DMS53 treated with DMSO at 0.1 percent for 48 hours (cell line): ENCODE measurements at regions not wholly inside any gene's neighbourhood (a gene's known extent, or its start where the extent isn't known, plus 50 kb on each side); places are given as distances from the start of the nearest gene placed in this dataset.

Source experiments
- DNase-seq: peaks from one replicate; lab custom pipeline; 2025; ENCODE audit not compliant: unreplicated experiment; lab: John Stamatoyannopoulos, UW

- no peak for DNase-seq
Measured at GRCh38 chr20:17819395-17820093, 119.8 kb downstream of the BANF2 start.

GRCh38 chr20:17818187-17818586, 118.4 kb downstream of the BANF2 start:
- no peak for DNase-seq

GRCh38 chr20:17816804-17817587, 117.2 kb downstream of the BANF2 start:
- no peak for DNase-seq

GRCh38 chr20:17811628-17811965, 111.8 kb downstream of the BANF2 start:
- DNase-seq: no peak

GRCh38 chr20:17810847-17811627, 111.3 kb downstream of the BANF2 start:
- no peak for DNase-seq

DNA sequence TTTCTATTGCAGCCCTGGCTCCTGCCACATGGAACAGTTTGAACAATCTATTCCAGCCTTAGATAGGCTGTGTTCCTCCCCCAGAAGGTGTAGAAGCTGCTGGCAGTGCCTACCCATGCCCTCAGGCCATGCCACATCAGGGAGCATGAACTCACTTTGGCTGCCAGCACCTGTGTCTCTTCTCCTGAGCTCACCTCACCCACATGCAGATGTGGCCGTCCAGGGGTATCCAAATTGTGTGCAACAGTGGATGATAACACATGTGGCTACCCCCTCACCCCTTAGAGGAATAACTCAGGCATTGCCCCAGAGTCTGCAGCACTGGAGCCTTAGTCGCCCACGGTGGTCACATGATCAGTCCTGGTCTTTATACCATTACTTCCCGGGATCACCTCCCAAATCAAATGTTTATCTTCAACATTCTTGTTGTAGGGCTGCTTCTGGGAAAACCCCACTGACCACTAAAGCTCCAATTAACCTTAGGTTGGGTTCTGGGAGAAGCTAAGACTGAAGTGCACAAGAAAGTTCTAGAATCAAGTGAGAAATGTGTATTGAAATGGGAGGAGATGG, 110.4 kb downstream of the BANF2 start:
- DNase-seq: no peak

DNA sequence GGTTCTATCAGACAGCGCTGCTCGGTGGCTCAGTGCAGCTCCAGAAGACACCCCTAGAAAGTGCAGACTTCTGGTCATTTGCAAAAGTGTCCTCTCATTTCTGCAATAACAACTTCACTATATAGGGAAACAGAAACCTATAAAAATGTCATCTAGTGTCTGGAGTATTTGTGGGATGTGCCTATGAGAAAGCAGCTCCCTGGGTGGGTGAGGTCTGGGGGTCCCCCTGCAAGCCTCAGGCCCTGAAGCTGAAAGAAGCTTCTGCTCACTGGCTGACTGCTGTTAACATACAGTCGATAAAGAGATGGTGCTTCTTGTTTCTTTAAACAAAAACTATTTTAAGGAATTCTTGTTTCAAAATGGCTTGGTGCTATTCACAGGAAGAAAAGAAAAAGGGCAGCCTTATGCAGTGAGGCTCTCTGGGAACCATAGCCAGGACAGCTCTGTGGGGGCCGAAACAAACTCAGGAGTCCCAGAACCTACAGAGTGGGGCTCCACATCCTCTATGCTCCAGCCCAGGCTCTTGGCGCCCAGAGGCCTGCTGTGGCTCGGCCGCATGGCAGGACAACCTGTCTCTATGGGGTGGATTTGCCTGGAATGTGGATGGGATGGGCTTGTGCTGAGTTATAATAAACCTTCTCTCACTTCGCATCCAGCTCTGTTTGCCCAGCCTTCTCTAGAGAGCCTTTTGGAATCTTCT, 109.7 kb downstream of the BANF2 start:
- DNase-seq: no peak

DNA sequence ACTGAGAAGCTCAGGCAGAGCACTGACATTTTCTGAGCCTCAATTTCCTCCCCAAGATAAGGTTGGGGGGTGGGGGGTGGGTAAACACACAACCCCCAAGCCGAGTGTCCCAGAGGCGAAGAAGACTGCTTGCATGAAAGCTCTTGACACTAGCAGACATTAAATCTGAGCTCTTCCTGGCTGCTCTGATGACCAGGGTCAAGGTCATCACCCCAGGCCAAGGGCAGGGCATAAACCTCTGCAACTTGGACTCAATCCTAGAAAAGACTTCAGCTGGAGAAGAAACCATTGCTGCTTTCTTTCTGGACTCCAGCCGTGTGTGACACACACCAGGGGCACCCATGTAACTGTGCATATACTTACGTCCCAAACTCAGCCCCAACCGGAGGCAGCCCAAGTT, 109.0 kb downstream of the BANF2 start:
- no peak for DNase-seq

GRCh38 chr20:17808357-17808756, 108.6 kb downstream of the BANF2 start:
- no peak for DNase-seq

GRCh38 chr20:17807651-17808050, 107.9 kb downstream of the BANF2 start:
- no peak for DNase-seq

DNA sequence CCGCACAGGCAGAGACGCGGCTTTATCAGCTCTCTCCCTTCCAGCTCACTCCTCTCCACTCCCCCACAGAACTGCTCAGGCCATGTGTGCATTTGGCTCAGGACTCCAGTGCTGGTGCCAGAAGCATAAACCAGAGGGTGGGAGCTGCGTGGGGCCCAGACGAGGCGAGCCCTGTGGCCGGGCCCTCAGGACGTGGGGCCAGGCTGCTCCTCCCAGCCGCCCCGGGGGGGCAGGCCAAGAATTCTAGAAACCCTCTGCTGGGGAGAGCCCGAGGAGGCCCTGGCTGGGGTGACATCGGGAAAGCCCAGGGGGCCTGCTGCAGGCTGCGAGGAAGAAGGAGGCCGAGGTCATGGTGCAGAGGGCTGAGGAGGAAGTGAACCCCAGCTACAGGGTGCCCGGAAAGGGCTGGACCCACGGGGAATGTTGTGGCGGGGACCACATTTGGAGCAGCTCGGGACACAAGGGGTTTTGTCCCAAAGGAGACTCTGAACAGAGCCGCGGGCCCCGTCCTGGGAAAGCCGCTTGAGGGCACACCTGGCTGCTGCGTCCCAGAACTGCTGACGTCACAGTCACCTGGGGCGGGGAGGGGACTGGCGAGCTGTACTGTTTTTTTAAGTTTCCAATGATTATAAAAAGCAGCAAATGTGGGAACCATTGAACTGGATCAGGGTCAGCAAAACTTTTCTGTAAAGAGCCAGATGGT, 107.1 kb downstream of the BANF2 start:
- no peak for DNase-seq

- DNase-seq: no peak
Measured at GRCh38 chr20:17806107-17806506, 106.3 kb downstream of the BANF2 start.

DNA sequence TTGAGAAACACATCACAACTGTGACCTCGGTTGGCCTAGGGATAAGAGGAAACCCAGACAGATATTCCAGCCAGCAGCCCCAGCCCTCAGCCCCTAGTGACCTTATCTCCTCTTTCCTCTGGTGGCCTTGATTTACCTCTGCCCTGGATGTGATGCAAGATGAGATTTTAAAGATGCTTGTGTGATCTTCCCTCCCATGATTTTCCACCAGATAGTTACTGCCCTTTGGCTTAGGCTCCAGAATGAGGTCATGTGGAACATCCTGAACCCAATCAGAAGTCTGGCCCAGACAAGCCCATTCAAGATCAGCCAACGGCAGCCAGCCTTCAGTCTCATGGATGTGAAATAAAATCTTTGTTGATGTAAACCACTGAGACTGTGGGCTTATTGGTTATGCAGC, 104.0 kb downstream of the BANF2 start:
- DNase-seq: no peak

- DNase-seq: no peak
Measured at GRCh38 chr20:17799575-17800227, 99.9 kb downstream of the BANF2 start.

DNA sequence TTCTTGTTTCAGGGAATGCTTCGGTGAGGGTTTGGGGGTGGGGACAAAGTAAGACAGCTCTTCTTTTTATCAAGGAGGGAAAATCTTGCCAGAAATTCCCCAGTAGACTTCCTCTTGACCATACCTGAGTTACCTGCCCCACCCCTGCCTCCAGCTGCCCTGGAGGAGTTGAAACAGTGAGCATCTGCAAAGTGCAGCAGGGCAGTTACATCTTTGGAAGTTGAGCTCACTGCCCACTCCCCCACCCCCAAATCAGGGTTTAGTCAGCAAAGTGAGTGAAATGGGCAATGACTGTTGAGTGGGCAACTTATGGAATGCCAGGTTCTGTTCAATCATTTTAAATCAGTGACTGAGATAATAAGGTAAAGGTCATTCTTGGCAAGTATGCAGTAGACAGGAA, 98.8 kb downstream of the BANF2 start:
- no peak for DNase-seq

GRCh38 chr20:17797579-17797978, 97.8 kb downstream of the BANF2 start:
- no peak for DNase-seq

DNA sequence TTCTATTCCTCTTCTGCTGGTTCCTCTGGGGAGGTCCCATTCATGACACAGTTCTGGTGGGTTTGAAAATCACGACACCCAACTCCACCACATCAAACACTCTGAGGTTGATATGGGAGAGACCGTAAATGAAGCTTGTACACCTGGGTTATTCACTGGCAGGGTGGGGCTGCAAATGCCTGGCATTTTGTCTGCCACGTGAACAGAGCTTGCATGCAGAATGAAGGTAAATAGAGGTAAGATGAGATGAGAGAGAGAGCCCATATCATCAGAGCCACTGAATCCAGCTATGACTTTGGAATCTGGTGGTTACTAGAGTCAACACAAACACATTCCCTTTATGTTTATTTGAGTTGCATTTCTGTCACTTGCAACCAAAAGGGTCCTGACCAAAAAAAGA, 97.4 kb downstream of the BANF2 start:
- no peak for DNase-seq

GRCh38 chr20:17796091-17796563, 96.4 kb downstream of the BANF2 start:
- DNase-seq: no peak

GRCh38 chr20:17795501-17796071, 95.8 kb downstream of the BANF2 start:
- no peak for DNase-seq
